Hematopoietic multipotent progenitor cell (in vitro differentiated cells): ENCODE measurements at regions not wholly inside any gene's neighbourhood (a gene's known extent, or its start where the extent isn't known, plus 50 kb on each side); places are given as distances from the start of the nearest gene placed in this dataset.
"Not testable (repeated sequence)": the region's sequence is repeated elsewhere in the genome, so short reads cannot be mapped to it uniquely, and the experiment has no call there.

Experiments
- DNase-seq, 3 donors: peaks; one replicate each; pipeline ENCODE4 v3.0.0-alpha.2; 2011 to 2015; ENCODE audit warnings: low read depth in 2 of 3, low spot score in 2 of 3

- DNase-seq = no peak
Measured at GRCh38 chr13:19123502-19123901, 58.1 kb downstream of the TUBA3C start.

DNA sequence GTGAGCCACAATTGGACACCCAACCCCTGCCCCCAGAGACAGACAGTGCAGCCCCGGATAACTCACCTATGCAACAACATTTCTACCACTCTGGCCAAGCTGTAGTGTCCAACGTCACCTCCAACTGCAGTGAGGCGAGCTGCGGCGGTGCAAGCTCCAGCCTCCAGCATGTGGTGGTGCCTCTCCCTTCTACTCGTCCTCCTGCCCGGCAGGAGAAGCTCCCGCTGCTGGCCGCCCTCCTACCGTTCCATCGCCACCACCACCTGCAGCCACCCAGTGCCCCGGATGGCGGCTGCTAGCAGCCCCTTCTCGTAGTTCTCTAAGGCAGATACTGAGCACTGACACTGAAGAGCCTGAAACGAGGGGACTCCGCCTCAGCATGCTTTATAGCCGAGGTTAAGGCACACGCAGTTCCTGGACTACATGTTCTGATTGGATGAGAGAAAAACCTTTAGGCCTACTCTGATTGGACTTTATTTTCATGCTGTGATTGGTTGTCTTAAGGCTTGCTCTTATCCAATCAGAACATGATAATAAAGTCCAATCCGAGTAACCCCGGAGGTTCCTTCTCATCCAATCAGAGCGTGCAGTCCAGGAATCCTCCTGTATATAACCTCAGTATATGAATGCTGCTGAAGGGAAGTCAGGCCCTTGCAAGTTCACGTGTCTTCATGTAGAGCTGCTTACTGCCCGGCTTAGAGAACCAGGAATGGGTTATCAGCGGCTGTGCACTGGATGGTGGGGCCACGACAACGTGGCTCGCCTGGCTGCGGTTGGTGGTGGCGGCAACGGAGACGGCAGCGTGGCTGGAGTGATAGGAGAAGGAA is 63.5 kb downstream of the TUBA3C start:
- no peak for DNase-seq

DNA sequence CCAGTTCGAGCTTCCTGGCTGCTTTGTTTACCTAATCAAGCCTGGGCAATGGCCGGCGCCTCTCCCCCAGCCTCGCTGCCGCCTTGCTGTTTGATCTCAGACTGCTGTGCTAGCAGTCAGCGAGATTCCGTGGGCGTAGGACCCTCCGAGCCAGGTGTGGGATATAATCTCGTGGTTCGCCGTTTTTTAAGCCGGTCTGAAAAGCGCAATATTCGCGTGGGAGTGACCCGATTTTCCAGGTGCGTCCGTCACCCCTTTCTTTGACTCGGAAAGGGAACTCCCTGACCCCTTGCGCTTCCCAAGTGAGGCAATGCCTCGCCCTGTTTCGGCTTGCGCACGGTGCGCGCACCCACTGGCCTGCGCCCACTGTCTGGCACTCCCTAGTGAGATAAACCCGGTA is 72.4 kb downstream of the TUBA3C start:
- not testable (repeated sequence) for DNase-seq

DNA sequence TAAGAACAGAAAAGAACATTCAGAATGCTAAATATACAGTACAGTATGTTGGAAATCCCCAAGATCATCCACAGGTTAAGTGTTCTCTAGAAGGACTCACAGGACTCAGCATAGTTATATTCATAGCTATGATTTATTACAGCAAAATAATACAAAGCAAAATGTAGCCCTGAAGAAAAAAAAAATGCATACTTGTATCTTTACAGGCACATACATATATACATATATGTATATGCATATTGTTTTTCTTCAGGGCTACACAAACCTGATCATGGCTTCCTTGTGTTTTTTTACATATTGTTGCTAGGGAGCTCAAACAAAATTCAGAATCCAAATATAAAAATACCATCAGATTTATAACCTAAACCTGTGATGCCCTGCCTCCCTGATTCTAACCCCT is 78.5 kb downstream of the TUBA3C start:
- DNase-seq = no peak

DNA sequence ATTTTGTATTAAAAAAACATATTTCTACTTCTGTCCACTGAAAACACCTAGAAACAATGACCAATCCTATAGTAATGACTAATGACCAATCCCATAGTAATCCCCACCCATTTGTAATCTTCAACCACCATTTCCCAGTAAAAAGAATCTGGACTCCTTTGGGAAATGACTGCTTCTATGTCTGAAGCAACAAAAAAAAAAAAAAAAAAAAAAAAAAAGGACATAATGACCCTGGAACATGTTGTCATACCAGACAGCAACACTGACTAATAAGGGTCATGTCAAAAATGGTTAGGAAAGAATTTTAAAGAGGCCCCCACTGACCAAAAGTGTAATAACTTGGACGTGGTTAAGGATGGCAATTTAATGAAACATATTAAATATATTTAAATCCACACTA is 88.3 kb downstream of the TUBA3C start:
- DNase-seq = no peak

DNA sequence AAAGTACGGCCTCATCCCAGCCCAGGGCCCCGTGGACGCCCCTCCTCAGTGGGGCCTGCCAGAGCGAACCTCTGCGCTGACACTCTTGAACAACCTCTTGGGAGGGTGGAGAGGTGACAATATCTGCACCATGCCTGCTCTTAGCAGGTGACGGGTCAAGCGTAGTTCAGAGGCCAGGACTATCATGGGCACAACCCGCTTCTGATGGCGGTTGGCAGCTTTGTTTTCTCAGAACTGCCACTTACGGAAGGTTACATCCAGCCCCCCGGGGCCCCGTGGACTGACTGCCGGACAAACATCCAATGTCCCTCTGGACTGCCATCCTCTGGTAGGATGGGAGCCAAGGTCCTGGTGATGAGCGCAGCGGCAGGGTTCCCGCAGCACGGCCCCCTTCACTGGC is 91.1 kb downstream of the TUBA3C start:
- no peak for DNase-seq

- peak in 2 of 3 donors; percentile 9 to 22 for DNase-seq
Measured at GRCh38 chr13:19089315-19089714, 92.3 kb downstream of the TUBA3C start.

DNA sequence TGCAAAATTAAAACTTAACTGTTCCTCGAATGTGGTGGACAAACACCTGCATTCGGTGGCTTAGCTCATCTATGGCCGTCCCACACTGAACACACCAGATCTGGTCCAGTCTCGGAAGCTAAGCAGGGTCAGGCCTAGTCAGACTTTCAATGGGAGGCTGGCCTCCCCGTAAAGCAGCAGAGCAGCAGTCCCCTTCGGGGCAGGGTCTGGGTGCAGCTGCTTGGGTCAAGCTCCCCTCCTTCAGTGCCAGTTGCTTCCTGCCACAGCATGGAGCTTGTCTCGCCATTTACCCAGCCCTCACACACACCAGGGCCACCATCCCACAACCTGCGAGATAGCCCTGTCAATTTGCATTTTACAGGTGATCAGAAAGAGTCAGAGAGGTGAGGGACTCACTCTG is 93.2 kb downstream of the TUBA3C start:
- DNase-seq = no peak

DNA sequence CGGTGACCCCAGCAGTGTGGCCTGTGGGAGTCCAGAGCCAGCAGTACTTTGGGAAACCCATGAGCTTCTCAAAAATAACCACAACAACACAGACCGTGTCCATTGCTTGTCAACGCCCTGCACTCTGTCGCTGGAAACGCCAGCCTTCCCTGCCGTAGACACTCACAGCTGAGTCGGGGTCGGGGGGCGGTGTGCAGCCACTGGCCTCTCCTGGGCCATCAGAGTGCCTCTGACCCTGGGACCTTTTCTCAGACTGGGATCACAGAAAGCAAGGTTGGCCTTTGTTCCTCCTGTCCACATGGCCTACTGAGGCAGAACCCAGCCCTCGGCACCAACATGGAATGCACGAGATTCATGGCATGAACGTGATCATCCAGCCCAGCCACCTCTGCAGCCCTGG is 95.7 kb downstream of the TUBA3C start:
- DNase-seq = no peak

GRCh38 chr13:19085258-19085657 is 96.4 kb downstream of the TUBA3C start:
- DNase-seq = no peak

DNA sequence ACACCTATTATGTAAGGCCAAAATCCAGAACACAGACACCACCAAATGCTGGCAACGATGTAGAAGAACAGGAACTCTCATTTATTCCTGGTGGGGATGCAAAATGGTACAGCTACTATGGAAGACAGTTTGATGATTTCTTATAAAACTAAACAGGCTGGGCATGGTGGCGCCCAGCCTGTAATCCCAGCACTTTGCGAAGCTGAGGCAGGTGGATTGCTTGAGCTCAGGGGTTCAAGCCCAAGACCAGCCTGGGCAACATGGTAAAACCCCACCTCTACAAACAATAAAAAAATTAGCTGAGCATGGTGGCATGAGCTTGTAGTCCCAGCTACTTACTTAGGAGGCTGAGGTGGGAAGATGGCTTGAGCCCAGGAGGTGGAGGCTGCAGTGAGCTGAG is 98.3 kb downstream of the TUBA3C start:
- no peak for DNase-seq

GRCh38 chr13:19075418-19075817 is 106.2 kb downstream of the TUBA3C start:
- no peak for DNase-seq

GRCh38 chr13:19074519-19074918 is 107.1 kb downstream of the TUBA3C start:
- no peak for DNase-seq

DNA sequence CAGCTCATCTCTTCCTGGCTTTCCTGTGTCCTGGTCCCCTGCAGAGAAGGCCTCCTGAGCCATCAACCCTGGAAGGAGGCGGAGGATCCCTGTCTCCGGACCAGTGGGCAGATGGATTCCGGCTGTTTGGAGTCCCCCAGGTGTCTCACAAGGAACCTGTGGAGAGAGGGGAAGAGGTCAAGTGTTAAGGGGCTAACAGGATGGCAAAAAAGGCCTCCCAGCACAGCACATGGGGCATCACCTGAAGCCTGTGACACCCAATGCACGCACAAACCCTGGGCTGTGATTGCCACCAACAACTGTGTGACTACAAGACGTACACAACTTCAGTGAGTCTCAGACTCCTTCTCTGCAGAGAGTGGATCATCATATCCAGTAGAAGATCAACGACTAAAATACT is 107.5 kb downstream of the TUBA3C start:
- DNase-seq = not testable (repeated sequence)

DNA sequence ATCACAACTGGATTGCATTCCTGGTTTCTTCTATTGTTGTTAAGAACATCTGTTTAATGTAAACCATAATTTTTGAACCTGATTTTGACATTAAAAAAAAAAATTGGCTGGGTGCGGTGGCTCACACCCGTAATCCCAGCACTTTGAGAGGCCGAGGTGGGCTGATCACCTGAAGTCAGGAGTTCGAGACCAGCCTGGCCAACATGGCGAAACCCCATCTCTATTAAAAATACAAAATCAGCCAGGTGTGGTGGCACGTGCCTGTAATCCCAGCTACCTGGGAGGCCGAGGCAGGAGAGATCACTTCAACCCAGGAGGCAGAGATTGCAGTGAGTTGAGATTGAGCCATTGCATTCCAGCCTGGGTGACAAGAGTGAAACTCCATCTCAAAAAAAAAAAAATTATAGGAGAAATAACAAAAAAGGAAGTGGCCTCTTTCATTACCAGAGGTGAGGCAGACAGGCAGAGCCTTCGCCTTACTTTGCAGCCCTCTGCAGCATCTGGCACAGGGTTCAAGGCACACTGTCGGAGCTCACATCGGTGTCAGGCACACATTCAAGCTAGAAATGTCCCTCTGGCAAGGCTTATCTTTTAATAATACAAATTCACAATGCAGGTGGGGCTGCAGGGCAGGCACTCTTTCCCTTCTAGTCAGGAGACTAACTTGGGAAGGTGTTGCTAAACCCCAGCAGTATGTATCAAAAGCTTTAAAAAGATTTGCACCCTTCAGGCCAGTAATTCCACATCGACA is 108.5 kb downstream of the TUBA3C start:
- not testable (repeated sequence) for DNase-seq

GRCh38 chr13:19072543-19072942 is 109.1 kb downstream of the TUBA3C start:
- DNase-seq = no peak

DNA sequence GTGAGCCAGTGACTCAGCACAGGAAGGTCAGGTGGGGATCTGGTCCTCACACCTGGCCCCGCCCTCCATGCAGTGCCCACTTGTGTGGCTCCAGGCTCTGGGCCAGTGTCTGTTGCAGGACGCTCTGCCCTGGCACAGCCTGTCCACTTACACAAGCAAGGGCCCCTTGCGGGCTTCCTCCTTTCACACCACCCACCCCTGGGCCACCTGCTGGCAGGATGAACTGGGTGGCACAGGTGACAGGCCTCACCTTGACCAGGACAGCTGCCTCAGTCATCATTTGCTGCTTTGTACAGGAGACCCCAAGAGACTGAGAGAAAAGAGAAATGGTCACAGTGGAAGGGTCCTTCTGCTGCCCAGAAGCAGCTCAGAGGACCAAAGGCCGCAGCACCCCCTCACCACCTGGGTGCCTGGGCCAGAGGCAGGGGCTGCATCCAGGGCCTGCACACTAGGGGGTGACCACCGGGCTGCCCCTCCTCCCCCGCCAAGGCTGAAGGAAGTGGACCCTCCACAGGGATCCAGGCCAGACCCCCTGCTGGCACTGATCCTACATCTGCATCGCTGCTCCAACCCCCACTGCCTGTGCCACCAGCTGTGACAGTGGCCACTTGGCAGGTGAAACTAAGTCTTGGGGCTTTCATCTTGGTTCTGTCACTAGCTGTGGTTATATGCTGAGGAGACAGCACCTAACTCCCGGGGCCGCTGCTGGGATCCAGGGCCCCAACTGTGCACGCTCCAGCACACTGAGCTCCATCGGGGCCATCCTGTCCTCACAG is 110.3 kb downstream of the TUBA3C start:
- no peak for DNase-seq

GRCh38 chr13:19070398-19070735 is 111.3 kb downstream of the TUBA3C start:
- DNase-seq = no peak

DNA sequence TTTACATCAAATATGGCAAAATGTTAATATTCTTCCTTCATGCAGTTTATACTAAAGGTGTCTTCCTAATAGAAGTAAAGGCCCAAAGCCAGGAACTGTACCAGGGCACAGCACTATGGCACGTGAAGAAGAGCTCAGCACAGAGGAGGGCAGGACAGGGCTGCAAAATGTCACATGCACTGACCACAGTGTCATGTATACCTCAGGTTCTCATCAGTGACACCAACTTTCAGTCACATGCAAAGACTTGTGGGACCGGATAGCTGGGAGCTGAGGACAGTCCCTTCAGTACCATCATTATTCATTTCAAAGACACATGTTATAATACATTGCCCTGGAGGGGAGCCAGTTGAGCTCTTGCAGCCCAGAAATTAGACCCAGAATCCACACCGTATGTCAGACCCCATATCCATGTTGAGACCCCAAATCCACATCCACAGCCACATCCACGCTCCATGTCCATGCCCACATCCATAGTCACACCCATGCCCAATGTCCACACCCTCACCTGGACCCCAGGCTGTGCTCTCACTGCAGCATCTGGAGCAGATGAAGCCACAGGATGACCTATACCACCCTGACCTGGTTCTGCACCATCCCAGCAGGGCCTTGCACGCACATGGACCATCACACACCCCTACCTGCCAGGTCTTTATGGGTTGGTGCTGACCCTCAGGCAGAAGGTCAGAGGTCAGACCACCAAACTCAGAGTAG is 111.8 kb downstream of the TUBA3C start:
- DNase-seq = no peak

DNA sequence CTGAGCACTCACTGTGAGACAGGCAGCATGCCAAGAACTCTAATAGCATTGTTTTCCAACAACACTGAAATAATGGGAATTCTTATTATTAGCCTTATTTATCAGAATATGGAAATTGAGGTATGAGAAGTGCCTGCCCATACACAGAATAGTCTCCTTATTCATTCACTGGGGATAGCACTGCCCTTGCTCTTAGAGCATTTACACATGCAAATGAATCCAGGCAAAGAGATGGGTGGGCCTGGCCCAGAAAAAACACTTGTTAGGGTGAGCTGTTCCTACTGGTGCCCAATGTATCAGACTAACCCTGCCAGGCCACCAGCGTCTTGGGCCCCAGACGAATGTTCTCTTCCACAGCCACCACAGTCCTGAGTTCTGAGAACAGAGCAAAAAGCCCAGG is 112.9 kb downstream of the TUBA3C start:
- DNase-seq = no peak

DNA sequence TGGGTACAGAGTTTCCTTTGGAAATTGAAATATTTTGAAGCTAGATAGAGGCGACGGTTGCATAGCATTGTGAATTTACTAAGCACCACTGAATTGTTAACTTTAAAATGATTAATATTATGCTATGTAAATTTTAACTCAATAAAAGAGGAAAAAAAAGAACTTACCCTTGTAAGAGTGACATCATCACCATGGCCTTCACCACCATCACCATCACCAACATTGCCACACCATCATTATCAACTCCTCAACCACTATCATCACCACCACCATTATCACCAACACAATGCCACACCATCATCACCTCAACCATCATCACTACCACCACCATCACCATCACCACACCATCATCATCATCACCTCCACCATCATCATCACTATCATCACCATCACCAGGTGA is 113.9 kb downstream of the TUBA3C start:
- no peak for DNase-seq
